GM20000 (cell line): ENCODE measurements at regions not wholly inside any gene's neighbourhood (a gene's known extent, or its start where the extent isn't known, plus 50 kb on each side); places are given as distances from the start of the nearest gene placed in this dataset.

Source experiments
- DNase-seq: peaks from one replicate; pipeline ENCODE4 v3.0.0; 2012; ENCODE audit warnings: low spot score
- TF ChIP-seq, protein P1 (sequence below): IDR thresholded peaks from 2 replicates; pipeline ENCODE4 v1.5.1; 2012; ENCODE audit warnings: mild to moderate bottlenecking, control low read depth; ENCODE audit errors: extremely low read depth, missing control alignments

- DNase-seq = no peak
Measured at GRCh38 chr6:3940703-3941102, 91.5 kb downstream of the FAM50B start.

GRCh38 chr6:3943331-3943765 is 94.2 kb downstream of the FAM50B start:
- no peak for DNase-seq
- TF ChIP-seq, protein P1, sequence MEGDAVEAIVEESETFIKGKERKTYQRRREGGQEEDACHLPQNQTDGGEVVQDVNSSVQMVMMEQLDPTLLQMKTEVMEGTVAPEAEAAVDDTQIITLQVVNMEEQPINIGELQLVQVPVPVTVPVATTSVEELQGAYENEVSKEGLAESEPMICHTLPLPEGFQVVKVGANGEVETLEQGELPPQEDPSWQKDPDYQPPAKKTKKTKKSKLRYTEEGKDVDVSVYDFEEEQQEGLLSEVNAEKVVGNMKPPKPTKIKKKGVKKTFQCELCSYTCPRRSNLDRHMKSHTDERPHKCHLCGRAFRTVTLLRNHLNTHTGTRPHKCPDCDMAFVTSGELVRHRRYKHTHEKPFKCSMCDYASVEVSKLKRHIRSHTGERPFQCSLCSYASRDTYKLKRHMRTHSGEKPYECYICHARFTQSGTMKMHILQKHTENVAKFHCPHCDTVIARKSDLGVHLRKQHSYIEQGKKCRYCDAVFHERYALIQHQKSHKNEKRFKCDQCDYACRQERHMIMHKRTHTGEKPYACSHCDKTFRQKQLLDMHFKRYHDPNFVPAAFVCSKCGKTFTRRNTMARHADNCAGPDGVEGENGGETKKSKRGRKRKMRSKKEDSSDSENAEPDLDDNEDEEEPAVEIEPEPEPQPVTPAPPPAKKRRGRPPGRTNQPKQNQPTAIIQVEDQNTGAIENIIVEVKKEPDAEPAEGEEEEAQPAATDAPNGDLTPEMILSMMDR = no peak

More at GRCh38 chr6:3940703-3941102, 91.5 kb downstream of the FAM50B start:
- TF ChIP-seq, protein P1 = no peak

- TF ChIP-seq, protein P1 = no peak
- no peak for DNase-seq
Measured at GRCh38 chr6:3944246-3944645, 95.1 kb downstream of the FAM50B start.

GRCh38 chr6:3946778-3947177 is 97.6 kb downstream of the FAM50B start:
- TF ChIP-seq, protein P1 = no peak
- no peak for DNase-seq

- no peak for DNase-seq
- TF ChIP-seq, protein P1 = no peak
Measured at GRCh38 chr6:3948866-3949265, 99.7 kb downstream of the FAM50B start.

DNA sequence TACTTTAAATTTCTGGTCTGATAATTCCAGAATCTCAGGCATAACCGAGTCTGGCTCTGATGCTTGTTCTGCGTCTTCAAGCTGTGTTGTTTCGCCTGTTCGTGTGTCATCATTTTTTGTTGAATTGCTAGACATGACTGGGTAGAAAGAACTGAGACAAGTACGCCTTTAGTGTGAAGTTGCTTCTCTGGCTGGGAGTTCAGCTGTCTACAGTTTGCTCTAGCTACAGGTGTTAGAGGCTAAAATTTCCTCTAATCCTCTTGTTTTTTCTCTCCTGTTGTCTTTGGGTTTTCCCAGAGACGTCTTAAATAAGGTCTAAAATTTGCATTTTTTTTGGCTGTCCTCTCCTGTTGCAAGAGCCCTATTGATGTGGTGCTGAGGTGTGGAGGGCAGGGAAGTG is 100.3 kb downstream of the FAM50B start:
- TF ChIP-seq, protein P1 = no peak
- DNase-seq = no peak

- TF ChIP-seq, protein P1 = no peak
- no peak for DNase-seq
Measured at GRCh38 chr6:3956054-3956453, 106.9 kb downstream of the FAM50B start.
